Mucosa of descending colon (tissue), 3 donors: ENCODE measurements at regions not wholly inside any gene's neighbourhood (a gene's known extent, or its start where the extent isn't known, plus 50 kb on each side); places are given as distances from the start of the nearest gene placed in this dataset.

ENCODE experiments used
- ATAC-seq: fragments of 200-7000 bp; cut with Tn5 transposase; one replicate; pipeline ENCODE4 v1.9.1; 2020; ENCODE audit warnings: mild to moderate bottlenecking, moderate library complexity
- DNase-seq, 3 donors: peaks; one replicate each; pipeline ENCODE4 v3.0.0-alpha.2; 2020
- H3K36me3 ChIP-seq: fragments of 200-600 bp; one replicate; pipeline ENCODE4 v1.8.0; 2021; ENCODE audit warnings: low read depth, mild to moderate bottlenecking
- H3K4me1 ChIP-seq: fragments of 200-600 bp; one replicate; pipeline ENCODE4 v1.8.0; 2021; ENCODE audit warnings: low read depth, mild to moderate bottlenecking
- H3K4me3 ChIP-seq: fragments of 200-600 bp; one replicate; pipeline ENCODE4 v1.8.0; 2021; ENCODE audit warnings: mild to moderate bottlenecking
- H3K9me3 ChIP-seq: fragments of 200-600 bp; one replicate; pipeline ENCODE4 v1.8.0; 2021; ENCODE audit warnings: mild to moderate bottlenecking
- CTCF ChIP-seq: fragments of 200-600 bp; IDR thresholded peaks from one replicate; pipeline ENCODE4 v1.8.0; 2022; ENCODE audit warnings: antibody characterized with exemption, mild to moderate bottlenecking
- intact Hi-C, 2 donors: fragments of 100-400 bp; cut with DNase I in 1 of 2; cut with micrococcal nuclease in 1 of 2; formaldehyde crosslinking; loops; one replicate each; pipeline versions ENCODE4 v1.11.0 to v1.11.1; 2022; cut with DNase I, micrococcal nuclease
- donor health status: DM: no; HTN: no; CAD: no; lungs with moderate emphysema.
- donor health status: DM: no; HTN: no; CAD: no.
- donor health status: DM: no; HTN: yes; CAD: no.

- peaks cover 12% of the 10 kb centered on the region for H3K9me3 ChIP-seq
- no peaks in the 10 kb centered on the region for H3K36me3 ChIP-seq
- ATAC-seq = no peak
- intact Hi-C loops = no loop called here
- DNase-seq = no peak
- no peak for TF ChIP-seq CTCF
- no peak overlapping the region for H3K4me3 ChIP-seq
- H3K4me1 ChIP-seq = no peaks in the 10 kb centered on the region
These were observed 244.4 kb upstream of the COL8A1 start for GRCh38 chr3:99393961-99394360.

- DNase-seq = no peak
- ATAC-seq = no peak
- Histone ChIP-seq H3K4me3 (no peak overlapping the region), H3K9me3 (no peaks in the 10 kb centered on the region), H3K4me1 (no peaks in the 10 kb centered on the region), H3K36me3 (no peaks in the 10 kb centered on the region)
- TF ChIP-seq CTCF = no peak
- intact Hi-C loops = no loop called here
These were observed 249.6 kb upstream of the COL8A1 start for GRCh38 chr3:99388780-99389179.

- H3K4me1 ChIP-seq = no peaks in the 10 kb centered on the region
- intact Hi-C loops = no loop called here
- H3K9me3 ChIP-seq = no peaks in the 10 kb centered on the region
- no peak overlapping the region for H3K4me3 ChIP-seq
- ATAC-seq (no peak), DNase-seq (no peak)
- no peak for TF ChIP-seq CTCF
- H3K36me3 ChIP-seq = no peaks in the 10 kb centered on the region
These were observed 253.8 kb upstream of the COL8A1 start for GRCh38 chr3:99384596-99384995.

GRCh38 chr3:99376926-99377325 lies 261.5 kb upstream of the COL8A1 start:
- TF ChIP-seq CTCF = no peak
- Histone ChIP-seq H3K36me3 (no peaks in the 10 kb centered on the region), H3K9me3 (no peaks in the 10 kb centered on the region), H3K4me3 (no peak overlapping the region), H3K4me1 (no peaks in the 10 kb centered on the region)
- intact Hi-C loops = no loop called here
- ATAC-seq (no peak), DNase-seq (no peak)

- DNase-seq = no peak
- intact Hi-C loops = no loop called here
These were observed 264.6 kb upstream of the COL8A1 start for GRCh38 chr3:99373846-99374210.

More at GRCh38 chr3:99373846-99374210, 264.6 kb upstream of the COL8A1 start:
- ATAC-seq = no peak
- H3K9me3 ChIP-seq = no peaks in the 10 kb centered on the region
- no peak overlapping the region for H3K4me3 ChIP-seq
- H3K36me3 ChIP-seq = no peaks in the 10 kb centered on the region
- TF ChIP-seq CTCF = no peak
- no peaks in the 10 kb centered on the region for H3K4me1 ChIP-seq
